ENCODE measurements at regions not wholly inside any gene's neighbourhood (a gene's known extent, or its start where the extent isn't known, plus 50 kb on each side); places are given as distances from the start of the nearest gene placed in this dataset.

DNA sequence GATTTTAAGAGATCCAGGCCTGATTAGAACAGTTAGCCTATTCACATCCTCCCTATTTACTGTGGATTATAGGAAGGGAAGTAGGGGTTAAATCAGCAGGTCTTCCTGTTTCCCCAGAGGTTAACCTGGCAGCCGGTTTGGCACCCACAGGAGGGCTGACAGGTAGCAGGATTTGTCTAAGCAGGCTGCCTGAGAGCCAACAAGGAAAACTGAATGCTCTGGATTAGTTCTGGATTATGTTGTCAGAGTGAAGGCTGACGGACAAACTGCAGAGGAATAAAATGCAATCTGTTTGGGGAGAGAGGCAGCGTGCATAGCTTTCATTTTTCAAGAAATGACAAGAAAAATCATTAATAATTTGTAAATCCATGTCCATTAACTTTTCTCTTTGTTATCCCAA, 397.1 kb upstream of the FAM241A start:
- TF ChIP-seq, protein P1, sequence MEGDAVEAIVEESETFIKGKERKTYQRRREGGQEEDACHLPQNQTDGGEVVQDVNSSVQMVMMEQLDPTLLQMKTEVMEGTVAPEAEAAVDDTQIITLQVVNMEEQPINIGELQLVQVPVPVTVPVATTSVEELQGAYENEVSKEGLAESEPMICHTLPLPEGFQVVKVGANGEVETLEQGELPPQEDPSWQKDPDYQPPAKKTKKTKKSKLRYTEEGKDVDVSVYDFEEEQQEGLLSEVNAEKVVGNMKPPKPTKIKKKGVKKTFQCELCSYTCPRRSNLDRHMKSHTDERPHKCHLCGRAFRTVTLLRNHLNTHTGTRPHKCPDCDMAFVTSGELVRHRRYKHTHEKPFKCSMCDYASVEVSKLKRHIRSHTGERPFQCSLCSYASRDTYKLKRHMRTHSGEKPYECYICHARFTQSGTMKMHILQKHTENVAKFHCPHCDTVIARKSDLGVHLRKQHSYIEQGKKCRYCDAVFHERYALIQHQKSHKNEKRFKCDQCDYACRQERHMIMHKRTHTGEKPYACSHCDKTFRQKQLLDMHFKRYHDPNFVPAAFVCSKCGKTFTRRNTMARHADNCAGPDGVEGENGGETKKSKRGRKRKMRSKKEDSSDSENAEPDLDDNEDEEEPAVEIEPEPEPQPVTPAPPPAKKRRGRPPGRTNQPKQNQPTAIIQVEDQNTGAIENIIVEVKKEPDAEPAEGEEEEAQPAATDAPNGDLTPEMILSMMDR (IDR thresholded peaks at IDR 0.05; ENCODE audit: extremely low read depth, low read depth, low read length), result no peak
- DNase-seq (ENCODE audit: insufficient read length, low spot score, missing footprints), result no peak
- Histone ChIP-seq H3K4me1 (ENCODE audit: insufficient read depth, low read length) (no peaks in the 10 kb centered on the region), H3K79me2 (ENCODE audit: insufficient read depth, low read length) (no peaks in the 10 kb centered on the region), H3K36me3 (ENCODE audit: insufficient read depth, low read length) (no peaks in the 10 kb centered on the region), H3K4me2 (ENCODE audit: insufficient read depth, low read length) (no peak overlapping the region), H3K4me3 (ENCODE audit: insufficient read depth, low read length) (no peak overlapping the region), H3K27me3 (ENCODE audit: insufficient read depth, low read length) (no peaks in the 10 kb centered on the region), H4K20me1 (ENCODE audit: insufficient read depth, low read length) (no peaks in the 10 kb centered on the region), H3K27ac (ENCODE audit: low read depth, low read length) (no peak overlapping the region), H2AFZ (ENCODE audit: low read length) (no peak overlapping the region), H3K9me3 (ENCODE audit: low read depth, low read length) (no peaks in the 10 kb centered on the region)

DNA sequence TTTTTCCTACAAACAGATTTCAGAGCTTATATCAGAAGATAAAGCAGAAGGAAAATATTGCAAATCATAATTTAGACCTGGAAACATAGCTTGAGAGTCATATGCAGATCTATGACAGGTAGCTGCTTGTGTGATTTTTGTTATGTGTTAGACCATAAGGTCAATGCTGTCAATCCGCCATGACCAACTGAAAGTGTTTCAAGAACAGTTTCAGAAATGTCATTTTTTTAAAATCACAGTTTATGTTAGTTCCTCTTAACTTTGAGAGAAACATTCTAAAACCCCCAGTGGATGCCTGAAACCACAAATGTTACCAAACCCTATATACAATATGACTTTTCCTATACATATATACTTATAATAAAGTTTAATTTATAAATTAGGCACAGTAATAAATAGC, 391.3 kb upstream of the FAM241A start:
- no peak overlapping the region for H3K4me3 ChIP-seq (ENCODE audit: insufficient read depth, low read length)
- TF ChIP-seq, protein P1 (IDR thresholded peaks at IDR 0.05; ENCODE audit: extremely low read depth, low read depth, low read length), result no peak
- H3K9me3 ChIP-seq (ENCODE audit: low read depth, low read length), result no peaks in the 10 kb centered on the region

DNA sequence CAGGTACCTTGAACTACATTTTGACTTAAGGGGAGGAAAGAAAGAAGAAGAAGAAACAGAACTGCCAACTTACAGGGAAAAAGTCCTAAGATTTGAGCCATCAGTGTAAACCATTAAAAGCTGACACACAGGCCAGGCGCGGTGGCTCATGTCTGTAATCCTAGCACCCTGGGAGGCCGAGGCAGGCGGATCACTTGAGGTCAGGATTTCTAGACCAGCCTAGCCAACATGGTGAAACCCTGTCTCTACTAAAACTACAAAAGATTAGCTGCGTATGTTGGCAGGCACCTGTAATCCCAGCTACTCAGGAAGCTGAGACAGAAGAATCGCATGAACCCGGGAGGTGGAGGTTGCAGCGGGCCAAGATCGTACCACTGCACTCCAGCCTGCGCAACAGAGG, 389.7 kb upstream of the FAM241A start:
- no peaks in the 10 kb centered on the region for H3K79me2 ChIP-seq (ENCODE audit: insufficient read depth, low read length)
- H3K27ac ChIP-seq (ENCODE audit: low read depth, low read length), result no peak overlapping the region
- H3K4me2 ChIP-seq (ENCODE audit: insufficient read depth, low read length), result no peak overlapping the region
- no peak overlapping the region for H2AFZ ChIP-seq (ENCODE audit: low read length)
- no peaks in the 10 kb centered on the region for H3K9me3 ChIP-seq (ENCODE audit: low read depth, low read length)
- DNase-seq (ENCODE audit: insufficient read length, low spot score, missing footprints), result no peak
- H3K4me1 ChIP-seq (ENCODE audit: insufficient read depth, low read length), result no peaks in the 10 kb centered on the region
- TF ChIP-seq, protein P1 (IDR thresholded peaks at IDR 0.05; ENCODE audit: extremely low read depth, low read depth, low read length), result no peak
- H3K36me3 ChIP-seq (ENCODE audit: insufficient read depth, low read length), result no peaks in the 10 kb centered on the region
- no peaks in the 10 kb centered on the region for H3K27me3 ChIP-seq (ENCODE audit: insufficient read depth, low read length)
- no peaks in the 10 kb centered on the region for H4K20me1 ChIP-seq (ENCODE audit: insufficient read depth, low read length)
- no peak overlapping the region for H3K4me3 ChIP-seq (ENCODE audit: insufficient read depth, low read length)

More for the DNA sequence above, 391.3 kb upstream of the FAM241A start:
- no peaks in the 10 kb centered on the region for H3K36me3 ChIP-seq (ENCODE audit: insufficient read depth, low read length)
- no peak overlapping the region for H3K4me2 ChIP-seq (ENCODE audit: insufficient read depth, low read length)
- no peaks in the 10 kb centered on the region for H4K20me1 ChIP-seq (ENCODE audit: insufficient read depth, low read length)
- H3K27me3 ChIP-seq (ENCODE audit: insufficient read depth, low read length), result no peaks in the 10 kb centered on the region
- H3K4me1 ChIP-seq (ENCODE audit: insufficient read depth, low read length), result no peaks in the 10 kb centered on the region
- H3K27ac ChIP-seq (ENCODE audit: low read depth, low read length), result no peak overlapping the region
- no peak for DNase-seq (ENCODE audit: insufficient read length, low spot score, missing footprints)
- H3K79me2 ChIP-seq (ENCODE audit: insufficient read depth, low read length), result no peaks in the 10 kb centered on the region
- no peak overlapping the region for H2AFZ ChIP-seq (ENCODE audit: low read length)

DNA sequence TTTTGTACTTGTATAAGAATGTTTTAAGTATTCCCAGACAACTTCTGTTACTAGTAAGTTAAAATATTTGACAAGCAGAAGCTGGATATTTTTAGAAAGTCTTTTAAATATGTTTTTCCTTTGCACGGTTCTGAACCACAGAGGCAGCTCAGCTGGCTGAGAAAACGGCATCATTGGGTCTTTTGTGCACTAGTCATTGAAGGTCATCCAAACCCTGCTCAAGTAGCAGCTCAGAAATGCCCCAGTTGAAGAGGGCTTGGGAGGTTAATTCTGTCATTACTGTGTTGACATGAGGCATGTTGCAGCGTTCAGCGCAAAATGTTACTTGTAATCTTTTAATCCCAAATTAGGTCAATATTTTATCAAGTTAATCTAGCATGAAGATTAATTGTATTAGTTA, 383.7 kb upstream of the FAM241A start:
- H4K20me1 ChIP-seq (ENCODE audit: insufficient read depth, low read length), result no peaks in the 10 kb centered on the region
- TF ChIP-seq, protein P1 (IDR thresholded peaks at IDR 0.05; ENCODE audit: extremely low read depth, low read depth, low read length), result no peak
- no peak overlapping the region for H3K4me2 ChIP-seq (ENCODE audit: insufficient read depth, low read length)
- no peak overlapping the region for H2AFZ ChIP-seq (ENCODE audit: low read length)
- no peak overlapping the region for H3K4me3 ChIP-seq (ENCODE audit: insufficient read depth, low read length)
- no peaks in the 10 kb centered on the region for H3K4me1 ChIP-seq (ENCODE audit: insufficient read depth, low read length)
- H3K27me3 ChIP-seq (ENCODE audit: insufficient read depth, low read length), result no peaks in the 10 kb centered on the region
- no peaks in the 10 kb centered on the region for H3K36me3 ChIP-seq (ENCODE audit: insufficient read depth, low read length)
- no peaks in the 10 kb centered on the region for H3K9me3 ChIP-seq (ENCODE audit: low read depth, low read length)
- no peaks in the 10 kb centered on the region for H3K79me2 ChIP-seq (ENCODE audit: insufficient read depth, low read length)
- no peak for DNase-seq (ENCODE audit: insufficient read length, low spot score, missing footprints)
- H3K27ac ChIP-seq (ENCODE audit: low read depth, low read length), result no peak overlapping the region

Data from osteoblast (primary cell).